KOPT-K1 (cell line): ENCODE measurements at regions not wholly inside any gene's neighbourhood (a gene's known extent, or its start where the extent isn't known, plus 50 kb on each side); places are given as distances from the start of the nearest gene placed in this dataset.
A peak's percentile ranks its signal among the peaks of the same experiment; 100 is the strongest.

ENCODE experiments used
- H3K27ac ChIP-seq: fragments of 200-600 bp; sonication (generic); 2 replicates; pipeline ENCODE4 v1.5.1; 2016; ENCODE audit warnings: antibody characterized with exemption, mild to moderate bottlenecking, low read depth, low read length; ENCODE audit not compliant: poor library complexity, severe bottlenecking
- H3K36me3 ChIP-seq: fragments of 200-600 bp; sonication (generic); 2 replicates; pipeline ENCODE4 v1.5.1; 2017; ENCODE audit warnings: antibody characterized with exemption, mild to moderate bottlenecking, low read length, moderate library complexity; ENCODE audit not compliant: insufficient read depth
- H3K9me3 ChIP-seq: fragments of 200-600 bp; sonication (generic); 2 replicates; pipeline ENCODE4 v1.5.1; 2017; ENCODE audit warnings: antibody characterized with exemption, low read length, mild to moderate bottlenecking; ENCODE audit not compliant: insufficient read depth, poor library complexity, severe bottlenecking

GRCh38 chr1:186749820-186750219, 69.6 kb upstream of the PTGS2 start:
- H3K9me3 ChIP-seq, result peaks cover 10% of the 10 kb centered on the region
- no peaks in the 10 kb centered on the region for H3K36me3 ChIP-seq
- no peak overlapping the region for H3K27ac ChIP-seq

GRCh38 chr1:186747661-186748060, 67.4 kb upstream of the PTGS2 start:
- Histone ChIP-seq H3K36me3 (no peaks in the 10 kb centered on the region), H3K27ac (no peak overlapping the region), H3K9me3 (peaks cover 10% of the 10 kb centered on the region)

- H3K36me3 ChIP-seq, result no peaks in the 10 kb centered on the region
- peaks cover 10% of the 10 kb centered on the region for H3K9me3 ChIP-seq
- H3K27ac ChIP-seq, result no peak overlapping the region
Measured at GRCh38 chr1:186745531-186746146, 65.4 kb upstream of the PTGS2 start.

GRCh38 chr1:186741640-186742039, 61.4 kb upstream of the PTGS2 start:
- H3K27ac ChIP-seq, result no peak overlapping the region
- no peaks in the 10 kb centered on the region for H3K9me3 ChIP-seq
- H3K36me3 ChIP-seq, result no peaks in the 10 kb centered on the region

- Histone ChIP-seq H3K27ac (no peak overlapping the region), H3K9me3 (no peaks in the 10 kb centered on the region), H3K36me3 (no peaks in the 10 kb centered on the region)
Measured at GRCh38 chr1:186740324-186740723, 60.1 kb upstream of the PTGS2 start.

- H3K9me3 ChIP-seq, result no peaks in the 10 kb centered on the region
- H3K27ac ChIP-seq, result peak overlapping the region; percentile 65
- no peaks in the 10 kb centered on the region for H3K36me3 ChIP-seq
Measured at GRCh38 chr1:186739515-186739914, 59.3 kb upstream of the PTGS2 start.

GRCh38 chr1:186738926-186739325, 58.7 kb upstream of the PTGS2 start:
- Histone ChIP-seq H3K27ac (peak overlapping the region; percentile 65), H3K9me3 (no peaks in the 10 kb centered on the region), H3K36me3 (no peaks in the 10 kb centered on the region)

GRCh38 chr1:186736971-186737685, 56.9 kb upstream of the PTGS2 start:
- Histone ChIP-seq H3K9me3 (no peaks in the 10 kb centered on the region), H3K36me3 (no peaks in the 10 kb centered on the region), H3K27ac (no peak overlapping the region)

- no peaks in the 10 kb centered on the region for H3K9me3 ChIP-seq
- no peak overlapping the region for H3K27ac ChIP-seq
- H3K36me3 ChIP-seq, result no peaks in the 10 kb centered on the region
Measured at GRCh38 chr1:186735463-186735862, 55.2 kb upstream of the PTGS2 start.

GRCh38 chr1:186730951-186731729, 50.9 kb upstream of the PTGS2 start:
- no peaks in the 10 kb centered on the region for H3K9me3 ChIP-seq
- H3K27ac ChIP-seq, result no peak overlapping the region
- no peaks in the 10 kb centered on the region for H3K36me3 ChIP-seq
